ENCODE measurements at regions not wholly inside any gene's neighbourhood (a gene's known extent, or its start where the extent isn't known, plus 50 kb on each side); places are given as distances from the start of the nearest gene placed in this dataset.

GRCh38 chr10:108749042-108749441, 1174.3 kb downstream of the XPNPEP1 start:
- DNase-seq: no peak
- TF ChIP-seq CTCF (conservative IDR thresholded peaks at IDR 0.05): no peak
- Histone ChIP-seq H4K8ac (replicated peaks; ENCODE audit: insufficient read length, low read depth, low read length) (no peak overlapping the region), H3K79me1 (ENCODE audit: insufficient read depth, low read depth, low read length, poor library complexity, severe bottlenecking) (no peaks in the 10 kb centered on the region), H2BK5ac (ENCODE audit: insufficient read length, low read length) (no peak overlapping the region), H3K9ac (ENCODE audit: extremely low read depth, insufficient read length, low read length) (no peak overlapping the region), H3K9me3 (ENCODE audit: control insufficient read depth, low read depth, low read length) (no peaks in the 10 kb centered on the region), H3K27ac (ENCODE audit: insufficient read length, low read depth, low read length) (no peak overlapping the region), H2BK15ac (ENCODE audit: low read depth, low read length) (no peak overlapping the region), H3K23ac (ENCODE audit: insufficient read length, low read depth, low read length) (no peak overlapping the region), H2BK12ac (ENCODE audit: insufficient read length, low read depth, low read length) (no peak overlapping the region), H3T11ph (ENCODE audit: low read length) (no peak overlapping the region), H2BK20ac (ENCODE audit: low read depth, low read length, poor library complexity, severe bottlenecking) (no peak overlapping the region), H3K4me2 (ENCODE audit: insufficient read depth, insufficient read length, low read length) (no peak overlapping the region), H3K23me2 (ENCODE audit: insufficient read length, low read depth, low read length, poor library complexity, severe bottlenecking) (no peaks in the 10 kb centered on the region), H4K91ac (ENCODE audit: insufficient read length, low read depth, low read length) (no peak overlapping the region), H2AFZ (ENCODE audit: low read length) (no peak overlapping the region), H4K5ac (ENCODE audit: insufficient read length, low read depth, low read length) (no peak overlapping the region), H3K14ac (ENCODE audit: insufficient read depth, low read length) (no peak overlapping the region), H2BK120ac (ENCODE audit: low read depth, low read length, poor library complexity, severe bottlenecking) (no peak overlapping the region), H3K4ac (ENCODE audit: low read depth, low read length) (no peak overlapping the region), H3K18ac (ENCODE audit: insufficient read length, low read depth, low read length) (no peak overlapping the region), H4K20me1 (ENCODE audit: control insufficient read depth, insufficient read depth, insufficient read length) (no peaks in the 10 kb centered on the region), H3K56ac (ENCODE audit: insufficient read length, low read depth, low read length) (no peak overlapping the region), H2AK5ac (ENCODE audit: insufficient read length, low read length) (no peak overlapping the region), H3K79me2 (ENCODE audit: insufficient read depth, low read length) (no peaks in the 10 kb centered on the region), H3K27me3 (ENCODE audit: insufficient read depth, low read length) (no peaks in the 10 kb centered on the region), H3K4me1 (ENCODE audit: insufficient read depth, low read length) (no peaks in the 10 kb centered on the region)
- Mint-ChIP-seq H3K27ac (no peak overlapping the region), H3K27me3 (ENCODE audit: low read depth) (no peaks in the 10 kb centered on the region), H3K4me1 (no peaks in the 10 kb centered on the region), H3K9me3 (peaks cover 0 to 3% of the 10 kb centered on the region in 2 experiments; a peak in 1 of 5 replicates), H3K4me3 (no peak overlapping the region), H3K36me3 (ENCODE audit: insufficient read depth in 1 of 3, low read depth in 3 of 3) (no peaks in the 10 kb centered on the region)

All from H9 (cell line).